ENCODE measurements at regions not wholly inside any gene's neighbourhood (a gene's known extent, or its start where the extent isn't known, plus 50 kb on each side); places are given as distances from the start of the nearest gene placed in this dataset.

GRCh38 chr18:35835833-35836232, 136.6 kb upstream of the RMP24 start:
- TF ChIP-seq PKNOX1 (IDR thresholded peaks at IDR 0.05) (no peak), SP1 (IDR thresholded peaks at IDR 0.05) (no peak), FOXA1 (IDR thresholded peaks at IDR 0.05) (no peak), BHLHE40 (IDR thresholded peaks at IDR 0.05; ENCODE audit: borderline replicate concordance) (no peak), HDGF (IDR thresholded peaks at IDR 0.05; ENCODE audit: borderline replicate concordance) (no peak), TARDBP (IDR thresholded peaks at IDR 0.05) (no peak), FOXM1 (IDR thresholded peaks at IDR 0.05; ENCODE audit: borderline replicate concordance) (no peak), ELF4 (IDR thresholded peaks at IDR 0.05) (no peak), SUZ12 (IDR thresholded peaks at IDR 0.05) (no peak), LEF1 (IDR thresholded peaks at IDR 0.05; ENCODE audit: borderline replicate concordance) (no peak), ARNT (IDR thresholded peaks at IDR 0.05) (no peak), CTBP1 (IDR thresholded peaks at IDR 0.05; ENCODE audit: borderline replicate concordance) (no peak), FOXK2 (IDR thresholded peaks at IDR 0.05) (no peak), NFRKB (IDR thresholded peaks at IDR 0.05) (no peak)

Data from HEK293T (cell line).